ENCODE measurements at regions not wholly inside any gene's neighbourhood (a gene's known extent, or its start where the extent isn't known, plus 50 kb on each side); places are given as distances from the start of the nearest gene placed in this dataset.

DNA sequence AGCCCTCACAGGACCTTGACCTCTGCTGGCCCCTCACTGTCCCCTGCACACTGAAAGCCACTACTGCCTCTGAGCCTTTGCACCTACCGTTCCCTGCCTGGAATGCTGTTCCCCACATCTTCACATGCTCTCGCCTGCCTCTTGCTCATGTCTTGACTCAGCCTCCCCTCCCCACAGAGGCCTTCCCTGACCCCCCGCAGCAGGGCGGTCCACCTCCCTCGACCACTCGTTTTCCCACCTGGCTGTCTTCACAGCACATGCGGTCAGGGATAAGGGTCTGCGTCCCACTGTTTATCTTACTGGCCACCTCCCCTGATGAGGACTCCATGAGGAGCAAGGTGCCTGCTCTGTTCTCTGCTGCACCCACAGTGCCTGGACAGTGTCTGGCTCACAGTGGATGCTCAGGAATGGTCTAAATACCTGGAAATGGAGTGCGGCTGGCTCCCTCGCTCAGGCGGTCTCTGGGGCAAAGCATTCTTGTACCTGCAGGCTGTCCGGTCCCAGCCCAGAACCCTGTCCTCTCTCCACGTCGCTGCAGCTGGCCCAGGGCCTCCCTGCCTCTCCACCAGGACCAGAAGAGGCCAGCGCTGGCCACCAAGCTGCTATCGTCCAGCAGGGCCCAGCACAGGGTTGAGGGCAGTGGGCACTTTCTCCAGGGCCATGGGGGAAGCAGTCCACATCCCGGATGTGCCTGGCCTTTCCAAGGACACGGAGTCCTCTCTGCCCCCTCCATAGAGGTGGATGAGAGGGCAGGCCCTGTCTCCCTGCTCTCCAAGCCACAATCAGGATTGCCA, 107.4 kb downstream of the NCOR2 start:
- Histone ChIP-seq H3K9me3 (no peaks in the 10 kb centered on the region), H3K27ac (no peak overlapping the region), H3K4me3 (no peak overlapping the region), H3K27me3 (no peaks in the 10 kb centered on the region), H3K36me3 (peaks cover 18 to 22% of the 10 kb centered on the region in 2 donors), H3K4me1 (peaks cover 23 to 24% of the 10 kb centered on the region in 2 donors)
- DNase-seq (ENCODE audit: low spot score in 2 of 2), result no peak
- intact Hi-C loops (cut with DNase I), result loop anchor here (5.0 to 10.0 kb wide), 2 partner anchors 287 to 425 kb away; no protein-coding TSS in a partner anchor
- TF ChIP-seq, protein P1, sequence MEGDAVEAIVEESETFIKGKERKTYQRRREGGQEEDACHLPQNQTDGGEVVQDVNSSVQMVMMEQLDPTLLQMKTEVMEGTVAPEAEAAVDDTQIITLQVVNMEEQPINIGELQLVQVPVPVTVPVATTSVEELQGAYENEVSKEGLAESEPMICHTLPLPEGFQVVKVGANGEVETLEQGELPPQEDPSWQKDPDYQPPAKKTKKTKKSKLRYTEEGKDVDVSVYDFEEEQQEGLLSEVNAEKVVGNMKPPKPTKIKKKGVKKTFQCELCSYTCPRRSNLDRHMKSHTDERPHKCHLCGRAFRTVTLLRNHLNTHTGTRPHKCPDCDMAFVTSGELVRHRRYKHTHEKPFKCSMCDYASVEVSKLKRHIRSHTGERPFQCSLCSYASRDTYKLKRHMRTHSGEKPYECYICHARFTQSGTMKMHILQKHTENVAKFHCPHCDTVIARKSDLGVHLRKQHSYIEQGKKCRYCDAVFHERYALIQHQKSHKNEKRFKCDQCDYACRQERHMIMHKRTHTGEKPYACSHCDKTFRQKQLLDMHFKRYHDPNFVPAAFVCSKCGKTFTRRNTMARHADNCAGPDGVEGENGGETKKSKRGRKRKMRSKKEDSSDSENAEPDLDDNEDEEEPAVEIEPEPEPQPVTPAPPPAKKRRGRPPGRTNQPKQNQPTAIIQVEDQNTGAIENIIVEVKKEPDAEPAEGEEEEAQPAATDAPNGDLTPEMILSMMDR (IDR thresholded peaks at IDR 0.05), result no peak

DNA sequence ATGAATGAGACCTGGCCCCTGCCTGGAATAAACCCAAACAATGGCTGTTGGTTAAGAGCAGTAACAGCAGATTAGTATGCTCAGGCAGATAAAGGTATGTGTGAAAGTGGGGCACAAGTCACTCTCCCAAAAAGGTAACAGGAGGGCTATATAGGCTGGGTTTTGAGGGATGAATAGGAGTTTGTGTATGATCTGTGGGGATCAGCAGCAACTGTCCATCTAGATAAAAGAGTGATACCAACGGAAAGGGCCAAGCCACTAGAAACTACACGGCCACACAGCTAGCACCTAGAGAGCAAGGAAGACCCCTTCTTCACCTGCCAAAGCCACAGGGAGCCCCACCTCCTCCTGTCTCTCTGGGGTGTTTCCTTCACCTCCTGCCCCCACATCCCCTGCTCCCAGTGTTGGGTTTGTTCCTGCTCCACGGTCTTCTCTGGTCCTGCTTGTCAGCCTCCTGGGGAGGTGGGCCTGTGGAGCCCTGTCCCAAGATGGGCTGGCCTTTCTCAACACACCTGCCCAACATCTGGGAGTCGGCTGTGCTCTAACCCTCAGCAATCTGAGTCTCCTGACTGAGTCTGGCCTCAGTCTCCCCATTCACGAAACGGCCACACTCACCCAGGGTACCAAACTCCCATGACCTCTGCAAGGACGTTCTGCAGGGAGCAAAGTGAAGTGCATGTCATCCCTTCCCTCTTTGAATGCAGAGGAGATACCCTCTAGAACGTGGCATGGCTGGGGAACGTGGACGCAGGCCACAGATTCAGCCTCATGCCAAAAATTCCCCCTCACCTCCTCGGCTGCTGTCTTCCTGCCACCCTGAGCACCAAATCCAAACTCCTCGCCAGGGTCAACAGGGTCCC, 108.2 kb downstream of the NCOR2 start:
- Histone ChIP-seq H3K4me1 (peaks cover 26% of the 10 kb centered on the region in 2 donors), H3K27ac (peak overlapping the region; percentile 86 to 99), H3K36me3 (peaks cover 10 to 14% of the 10 kb centered on the region in 2 donors), H3K4me3 (no peak overlapping the region), H3K9me3 (no peaks in the 10 kb centered on the region), H3K27me3 (no peaks in the 10 kb centered on the region)
- TF ChIP-seq, protein P1 (IDR thresholded peaks at IDR 0.05), result no peak
- intact Hi-C loops (cut with DNase I), result loop anchor here (1.0 to 10.0 kb wide), 3 partner anchors 58 to 424 kb away; no protein-coding TSS in a partner anchor
- no peak for DNase-seq (ENCODE audit: low spot score in 2 of 2)

DNA sequence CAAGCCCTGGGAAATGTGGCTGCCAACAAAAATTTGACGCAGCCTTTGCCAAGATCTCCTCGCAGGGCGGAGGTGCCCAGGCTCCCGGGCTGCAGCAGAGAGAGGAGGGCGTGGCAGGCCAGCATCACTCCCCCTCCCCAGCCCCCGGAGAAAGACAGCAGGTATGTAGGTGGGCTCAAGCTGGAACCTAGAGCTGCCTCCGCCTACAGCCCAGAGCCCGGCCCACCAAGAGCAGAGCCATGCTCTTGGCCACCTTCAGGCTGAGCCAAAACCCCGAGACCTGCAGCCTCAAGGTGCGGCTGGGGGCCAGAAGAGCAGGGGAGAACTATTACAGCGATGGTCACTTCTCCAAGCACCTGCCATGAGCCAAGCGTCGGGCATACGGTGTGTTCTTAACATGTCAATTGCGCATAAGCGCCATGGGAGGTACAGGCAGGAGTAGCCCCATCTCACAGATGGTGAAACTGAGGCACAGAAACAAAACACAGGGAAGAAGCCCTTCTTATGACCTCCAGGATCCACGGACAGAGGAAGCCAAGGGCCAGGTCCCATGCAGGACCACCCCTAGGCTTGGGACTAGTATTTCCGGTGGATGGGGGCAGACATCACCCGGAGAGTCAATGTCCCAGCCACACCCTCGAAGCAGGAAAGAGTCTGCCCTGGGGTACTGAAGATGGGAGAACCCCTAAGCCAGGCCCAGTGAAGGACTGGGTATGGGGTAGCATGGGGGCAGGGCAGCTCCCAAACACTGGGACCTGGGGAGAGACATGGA, 109.0 kb downstream of the NCOR2 start:
- no peak for DNase-seq (ENCODE audit: low spot score in 2 of 2)
- intact Hi-C loops (cut with DNase I), result loop anchor here (1.0 to 10.0 kb wide), 3 partner anchors 59 to 424 kb away; no protein-coding TSS in a partner anchor

DNA sequence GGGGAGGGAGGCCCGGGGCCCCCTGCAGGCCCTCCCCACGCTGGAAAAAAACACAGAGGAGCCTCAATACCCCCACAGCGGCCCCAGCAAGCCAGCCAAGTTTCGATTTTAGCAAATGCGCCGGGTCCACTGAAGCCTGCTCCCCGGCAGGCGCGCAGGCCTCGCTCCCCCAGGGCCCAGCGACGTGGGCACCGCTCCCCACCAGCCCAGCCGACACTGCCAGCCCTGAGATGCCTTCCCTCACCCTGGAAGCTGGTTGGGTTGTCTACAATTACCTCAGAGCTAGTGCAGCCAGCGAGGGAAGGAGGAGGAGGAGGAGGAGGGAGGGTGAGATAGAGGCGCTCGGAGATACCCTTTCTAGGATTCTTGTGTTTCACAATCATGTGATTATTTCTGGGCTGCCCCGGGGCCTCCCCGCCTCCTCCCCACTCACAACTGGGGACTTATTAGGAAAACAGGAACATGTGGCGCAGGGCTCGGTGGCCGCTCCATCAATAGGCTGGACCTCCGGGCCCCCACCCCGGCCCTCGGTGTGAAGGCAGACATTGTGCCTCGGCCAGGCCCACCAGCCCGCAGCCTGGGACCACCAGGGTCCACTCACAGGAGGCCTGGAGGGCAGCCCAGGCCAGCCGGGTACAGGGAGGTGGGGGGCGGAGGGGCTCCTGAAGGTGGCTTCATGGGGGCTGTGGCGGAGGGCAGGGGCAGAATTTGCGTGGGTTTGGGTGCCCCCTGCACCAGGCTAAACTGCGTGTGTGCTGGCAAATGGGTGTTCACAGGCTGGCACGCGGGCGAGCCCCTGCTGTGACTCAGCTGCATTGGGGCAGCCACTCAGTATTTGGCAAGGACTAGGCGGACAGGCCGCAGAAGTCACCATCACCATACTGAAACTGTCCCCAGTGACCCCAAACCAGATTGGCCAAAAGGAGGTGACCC, 109.9 kb downstream of the NCOR2 start:
- Histone ChIP-seq H3K4me3 (peak overlapping the region; percentile 32 to 58), H3K36me3 (peaks cover 5 to 9% of the 10 kb centered on the region in 2 donors), H3K27ac (peak overlapping the region; percentile 86 to 99), H3K27me3 (no peaks in the 10 kb centered on the region), H3K4me1 (peaks cover 40 to 41% of the 10 kb centered on the region in 2 donors), H3K9me3 (no peaks in the 10 kb centered on the region)
- intact Hi-C loops (cut with DNase I), result loop anchor here (1.0 to 10.0 kb wide), 6 partner anchors 34 to 423 kb away; partner anchors contain the start of gene NCOR2
- peak; percentile 84 to 94 for DNase-seq (ENCODE audit: low spot score in 2 of 2)
- TF ChIP-seq, protein P1 (IDR thresholded peaks at IDR 0.05), result peak in 1 of 3 experiments; percentile 8

More for the DNA sequence above, 109.0 kb downstream of the NCOR2 start:
- Histone ChIP-seq H3K27ac (peak overlapping the region; percentile 86 to 99), H3K27me3 (no peaks in the 10 kb centered on the region), H3K36me3 (peaks cover 9% of the 10 kb centered on the region in 2 donors), H3K9me3 (no peaks in the 10 kb centered on the region), H3K4me1 (peaks cover 32 to 33% of the 10 kb centered on the region in 2 donors), H3K4me3 (peak overlapping the region in 1 of 2 donors; percentile 58)
- TF ChIP-seq, protein P1 (IDR thresholded peaks at IDR 0.05), result no peak
